Neural cell (in vitro differentiated cells): ENCODE measurements at regions not wholly inside any gene's neighbourhood (a gene's known extent, or its start where the extent isn't known, plus 50 kb on each side); places are given as distances from the start of the nearest gene placed in this dataset.

Experiments
- EP300 ChIP-seq: fragments of 450-650 bp; conservative IDR thresholded peaks from 2 replicates; pipeline ENCODE4 v1.6.1; 2014; ENCODE audit warnings: antibody characterized with exemption, mild to moderate bottlenecking, moderate library complexity; ENCODE audit not compliant: poor library complexity, severe bottlenecking
- MXI1 ChIP-seq: fragments of 450-650 bp; conservative IDR thresholded peaks from 2 replicates; pipeline ENCODE4 v1.6.1; 2014; ENCODE audit warnings: antibody characterized with exemption, mild to moderate bottlenecking; ENCODE audit not compliant: poor library complexity, severe bottlenecking
- POLR2AphosphoS5 ChIP-seq: IDR thresholded peaks from 2 replicates; pipeline ENCODE4 v1.6.1; 2012
- RAD21 ChIP-seq: fragments of 450-650 bp; conservative IDR thresholded peaks from 2 replicates; pipeline ENCODE4 v1.6.1; 2014; ENCODE audit warnings: antibody characterized with exemption, mild to moderate bottlenecking, moderate library complexity
- SMC3 ChIP-seq: fragments of 450-650 bp; conservative IDR thresholded peaks from 2 replicates; pipeline ENCODE4 v1.6.1; 2014; ENCODE audit warnings: antibody characterized with exemption, mild to moderate bottlenecking, moderate library complexity; ENCODE audit not compliant: poor library complexity
- TAF1 ChIP-seq: IDR thresholded peaks from 2 replicates; pipeline ENCODE4 v1.6.1; 2012; ENCODE audit warnings: low read depth
- TF ChIP-seq, protein P1 (sequence below): IDR thresholded peaks from 2 replicates; pipeline ENCODE4 v1.6.1; 2012; ENCODE audit warnings: borderline replicate concordance
- TF ChIP-seq, protein P2 (sequence below): fragments of 450-650 bp; IDR thresholded peaks from 2 replicates; pipeline ENCODE4 v1.5.1; 2014; ENCODE audit warnings: antibody characterized with exemption, mild to moderate bottlenecking, moderate library complexity; ENCODE audit not compliant: poor library complexity, severe bottlenecking

- TF ChIP-seq, protein P1, sequence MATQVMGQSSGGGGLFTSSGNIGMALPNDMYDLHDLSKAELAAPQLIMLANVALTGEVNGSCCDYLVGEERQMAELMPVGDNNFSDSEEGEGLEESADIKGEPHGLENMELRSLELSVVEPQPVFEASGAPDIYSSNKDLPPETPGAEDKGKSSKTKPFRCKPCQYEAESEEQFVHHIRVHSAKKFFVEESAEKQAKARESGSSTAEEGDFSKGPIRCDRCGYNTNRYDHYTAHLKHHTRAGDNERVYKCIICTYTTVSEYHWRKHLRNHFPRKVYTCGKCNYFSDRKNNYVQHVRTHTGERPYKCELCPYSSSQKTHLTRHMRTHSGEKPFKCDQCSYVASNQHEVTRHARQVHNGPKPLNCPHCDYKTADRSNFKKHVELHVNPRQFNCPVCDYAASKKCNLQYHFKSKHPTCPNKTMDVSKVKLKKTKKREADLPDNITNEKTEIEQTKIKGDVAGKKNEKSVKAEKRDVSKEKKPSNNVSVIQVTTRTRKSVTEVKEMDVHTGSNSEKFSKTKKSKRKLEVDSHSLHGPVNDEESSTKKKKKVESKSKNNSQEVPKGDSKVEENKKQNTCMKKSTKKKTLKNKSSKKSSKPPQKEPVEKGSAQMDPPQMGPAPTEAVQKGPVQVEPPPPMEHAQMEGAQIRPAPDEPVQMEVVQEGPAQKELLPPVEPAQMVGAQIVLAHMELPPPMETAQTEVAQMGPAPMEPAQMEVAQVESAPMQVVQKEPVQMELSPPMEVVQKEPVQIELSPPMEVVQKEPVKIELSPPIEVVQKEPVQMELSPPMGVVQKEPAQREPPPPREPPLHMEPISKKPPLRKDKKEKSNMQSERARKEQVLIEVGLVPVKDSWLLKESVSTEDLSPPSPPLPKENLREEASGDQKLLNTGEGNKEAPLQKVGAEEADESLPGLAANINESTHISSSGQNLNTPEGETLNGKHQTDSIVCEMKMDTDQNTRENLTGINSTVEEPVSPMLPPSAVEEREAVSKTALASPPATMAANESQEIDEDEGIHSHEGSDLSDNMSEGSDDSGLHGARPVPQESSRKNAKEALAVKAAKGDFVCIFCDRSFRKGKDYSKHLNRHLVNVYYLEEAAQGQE: no peak
- TF ChIP-seq POLR2AphosphoS5: peak; percentile 72
- TF ChIP-seq, protein P2, sequence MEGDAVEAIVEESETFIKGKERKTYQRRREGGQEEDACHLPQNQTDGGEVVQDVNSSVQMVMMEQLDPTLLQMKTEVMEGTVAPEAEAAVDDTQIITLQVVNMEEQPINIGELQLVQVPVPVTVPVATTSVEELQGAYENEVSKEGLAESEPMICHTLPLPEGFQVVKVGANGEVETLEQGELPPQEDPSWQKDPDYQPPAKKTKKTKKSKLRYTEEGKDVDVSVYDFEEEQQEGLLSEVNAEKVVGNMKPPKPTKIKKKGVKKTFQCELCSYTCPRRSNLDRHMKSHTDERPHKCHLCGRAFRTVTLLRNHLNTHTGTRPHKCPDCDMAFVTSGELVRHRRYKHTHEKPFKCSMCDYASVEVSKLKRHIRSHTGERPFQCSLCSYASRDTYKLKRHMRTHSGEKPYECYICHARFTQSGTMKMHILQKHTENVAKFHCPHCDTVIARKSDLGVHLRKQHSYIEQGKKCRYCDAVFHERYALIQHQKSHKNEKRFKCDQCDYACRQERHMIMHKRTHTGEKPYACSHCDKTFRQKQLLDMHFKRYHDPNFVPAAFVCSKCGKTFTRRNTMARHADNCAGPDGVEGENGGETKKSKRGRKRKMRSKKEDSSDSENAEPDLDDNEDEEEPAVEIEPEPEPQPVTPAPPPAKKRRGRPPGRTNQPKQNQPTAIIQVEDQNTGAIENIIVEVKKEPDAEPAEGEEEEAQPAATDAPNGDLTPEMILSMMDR: no peak
- TF ChIP-seq MXI1: no peak
- TF ChIP-seq EP300: peak; percentile 83
- TF ChIP-seq TAF1: no peak
- TF ChIP-seq SMC3: no peak
- no peak for TF ChIP-seq RAD21
Measured at GRCh38 chr1:222991177-222991576, 151.9 kb downstream of the TLR5 start.
